ENCODE measurements at regions not wholly inside any gene's neighbourhood (a gene's known extent, or its start where the extent isn't known, plus 50 kb on each side); places are given as distances from the start of the nearest gene placed in this dataset.

- DNase-seq (ENCODE audit: low read depth), result no peak
These were observed 215.3 kb downstream of the RNF152 start for GRCh38 chr18:61677435-61677970.

GRCh38 chr18:61676773-61677434, 215.9 kb downstream of the RNF152 start:
- DNase-seq (ENCODE audit: low read depth), result no peak

- DNase-seq (ENCODE audit: low read depth), result peak; percentile 43
These were observed 223.5 kb downstream of the RNF152 start for GRCh38 chr18:61669320-61669719.

- no peak for DNase-seq (ENCODE audit: low read depth)
These were observed 225.8 kb downstream of the RNF152 start for GRCh38 chr18:61666876-61667590.

DNA sequence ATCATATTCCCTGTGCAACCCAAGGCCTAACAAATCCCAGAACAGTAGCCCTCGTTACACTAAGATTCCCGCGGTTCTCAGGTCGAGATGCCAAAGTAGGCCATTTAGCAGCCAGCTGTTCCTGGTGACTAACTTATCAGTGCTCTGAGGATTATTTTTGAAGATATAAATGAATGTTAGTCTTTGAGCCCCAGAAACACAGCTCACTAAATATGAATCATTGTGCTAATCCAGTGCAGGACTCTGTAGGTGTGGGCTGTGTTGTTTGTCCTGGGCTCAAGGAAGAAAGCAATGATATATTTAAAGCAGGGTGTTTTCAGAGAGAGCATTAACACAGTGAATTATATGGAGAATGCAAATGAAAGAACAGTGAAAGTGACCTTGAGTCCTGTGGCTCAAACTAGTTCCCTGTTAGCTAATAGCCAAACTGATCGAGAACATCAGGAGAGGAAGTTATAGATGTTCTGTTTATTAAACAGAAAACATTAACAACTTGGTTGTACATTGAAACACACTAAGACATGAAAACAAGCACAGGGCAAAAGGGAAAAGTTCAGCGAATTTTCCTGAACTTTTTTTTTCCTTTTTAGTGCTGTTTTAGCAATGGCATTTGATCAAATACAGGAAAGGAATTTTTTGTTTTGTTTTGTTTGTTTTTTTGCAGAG, 228.3 kb downstream of the RNF152 start:
- DNase-seq (ENCODE audit: low read depth), result peak; percentile 54

- no peak for DNase-seq (ENCODE audit: low read depth)
These were observed 230.1 kb downstream of the RNF152 start for GRCh38 chr18:61662726-61663125.

- peak; percentile 68 for DNase-seq (ENCODE audit: low read depth)
These were observed 234.4 kb downstream of the RNF152 start for GRCh38 chr18:61658431-61658830.

GRCh38 chr18:61657066-61657732, 235.6 kb downstream of the RNF152 start:
- no peak for DNase-seq (ENCODE audit: low read depth)

- no peak for DNase-seq (ENCODE audit: low read depth)
These were observed 237.2 kb downstream of the RNF152 start for GRCh38 chr18:61655630-61656029.

DNA sequence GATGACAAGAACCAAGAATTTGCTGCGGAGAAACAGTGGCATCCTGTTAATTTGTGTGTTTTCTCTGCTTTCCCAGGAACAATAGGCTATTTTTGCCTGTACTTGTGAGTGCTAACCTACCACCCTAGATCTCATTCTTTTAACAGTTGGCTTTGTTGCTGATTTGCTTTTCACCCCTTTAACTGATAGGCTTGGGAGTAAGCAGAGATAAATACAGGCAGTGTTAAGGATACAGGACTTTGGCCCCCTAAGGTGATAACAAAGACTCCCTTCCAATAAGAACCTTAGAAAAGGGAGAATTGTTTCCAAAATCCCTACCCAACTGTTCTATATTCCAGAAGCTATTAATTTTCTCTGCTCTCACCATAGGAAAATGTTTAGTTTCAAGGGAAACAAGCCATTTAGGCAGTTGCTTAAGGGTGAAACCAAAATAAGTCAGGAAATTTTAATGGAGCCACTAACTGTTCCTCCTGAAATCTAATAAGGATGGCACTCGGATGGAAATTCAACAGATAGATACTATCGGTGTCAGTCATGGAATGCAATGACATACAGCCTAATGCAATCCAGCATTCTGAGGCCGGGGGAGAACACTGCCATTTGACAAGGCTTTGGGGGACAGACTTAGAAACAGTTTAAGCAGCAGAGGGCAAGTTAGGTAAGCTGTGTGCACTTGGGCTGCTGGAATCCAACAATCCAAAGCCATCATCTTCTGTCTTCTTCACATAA, 238.8 kb downstream of the RNF152 start:
- DNase-seq (ENCODE audit: low read depth), result no peak

DNA sequence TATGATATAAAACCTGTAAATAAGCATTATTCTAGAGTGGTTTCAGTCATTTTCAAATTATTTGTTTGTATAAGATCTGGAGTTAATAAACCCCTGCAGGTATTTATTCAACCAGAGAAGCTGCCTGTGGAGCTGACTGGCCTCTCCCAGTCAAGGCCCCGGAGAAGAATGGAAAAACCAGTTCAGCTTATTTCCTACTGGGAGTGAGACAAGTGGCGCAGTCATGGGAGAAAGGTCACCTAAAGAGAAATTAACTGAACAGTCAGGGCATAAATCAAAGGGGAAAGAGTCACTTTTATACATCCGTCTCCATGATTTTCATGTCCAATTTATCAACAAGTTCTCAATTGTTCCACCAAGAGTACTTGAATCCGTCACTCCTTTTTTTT, 240.9 kb downstream of the RNF152 start:
- DNase-seq (ENCODE audit: low read depth), result no peak

DNA sequence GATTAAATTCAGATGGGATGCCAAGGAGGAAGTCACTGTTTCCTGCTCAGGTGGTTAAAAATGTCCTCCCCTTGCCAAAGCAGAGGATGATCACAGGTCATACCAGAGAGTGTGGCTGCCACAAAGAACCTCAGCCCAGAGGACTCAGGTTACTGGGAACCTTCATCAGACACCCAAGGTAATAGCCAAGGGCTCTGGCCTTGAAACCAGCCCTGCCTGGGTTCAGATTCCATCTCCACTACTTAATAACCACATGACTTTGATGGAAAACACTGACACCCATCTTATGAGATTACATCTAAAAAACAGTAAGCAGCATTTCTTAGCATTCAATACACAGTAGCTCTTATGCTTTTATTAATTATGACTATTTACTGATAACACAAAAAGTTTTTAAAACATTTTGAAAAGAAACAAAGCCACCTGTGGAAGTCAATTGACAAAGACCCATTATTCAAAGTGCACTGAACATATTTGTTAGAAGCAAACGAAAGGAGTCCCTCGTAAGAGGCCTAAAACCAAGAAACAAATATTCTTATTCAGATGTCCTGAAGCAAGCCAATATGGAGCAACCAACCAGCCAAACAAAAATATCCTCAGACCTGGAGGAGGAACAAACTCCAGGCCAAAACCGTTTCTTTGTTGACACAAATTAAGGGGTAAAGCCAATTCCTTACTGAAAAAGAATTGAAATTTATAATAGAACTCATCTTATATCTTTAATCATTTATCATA, 241.5 kb downstream of the RNF152 start:
- DNase-seq (ENCODE audit: low read depth), result no peak

- no peak for DNase-seq (ENCODE audit: low read depth)
These were observed 248.7 kb downstream of the RNF152 start for GRCh38 chr18:61643884-61644647.

DNA sequence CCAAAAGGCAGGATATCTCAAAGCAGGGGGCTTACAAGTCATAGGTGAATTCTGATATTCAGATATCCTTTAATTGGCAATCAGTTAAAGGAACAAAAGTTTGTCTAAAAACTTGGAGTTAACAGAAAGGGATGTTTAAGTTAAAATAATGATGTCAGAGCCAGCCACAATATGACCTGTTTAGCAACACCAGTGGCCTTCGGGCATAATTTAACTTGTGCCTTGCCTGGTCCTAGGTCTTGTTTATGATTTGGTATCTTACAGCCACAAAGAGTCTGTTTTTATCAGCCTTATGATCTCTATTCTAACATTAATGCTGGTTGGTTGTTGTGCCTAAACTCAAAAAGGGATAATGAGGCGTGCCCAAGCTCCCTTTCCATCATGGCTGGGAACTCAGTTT, 252.9 kb downstream of the RNF152 start:
- DNase-seq (ENCODE audit: low read depth), result no peak

DNA sequence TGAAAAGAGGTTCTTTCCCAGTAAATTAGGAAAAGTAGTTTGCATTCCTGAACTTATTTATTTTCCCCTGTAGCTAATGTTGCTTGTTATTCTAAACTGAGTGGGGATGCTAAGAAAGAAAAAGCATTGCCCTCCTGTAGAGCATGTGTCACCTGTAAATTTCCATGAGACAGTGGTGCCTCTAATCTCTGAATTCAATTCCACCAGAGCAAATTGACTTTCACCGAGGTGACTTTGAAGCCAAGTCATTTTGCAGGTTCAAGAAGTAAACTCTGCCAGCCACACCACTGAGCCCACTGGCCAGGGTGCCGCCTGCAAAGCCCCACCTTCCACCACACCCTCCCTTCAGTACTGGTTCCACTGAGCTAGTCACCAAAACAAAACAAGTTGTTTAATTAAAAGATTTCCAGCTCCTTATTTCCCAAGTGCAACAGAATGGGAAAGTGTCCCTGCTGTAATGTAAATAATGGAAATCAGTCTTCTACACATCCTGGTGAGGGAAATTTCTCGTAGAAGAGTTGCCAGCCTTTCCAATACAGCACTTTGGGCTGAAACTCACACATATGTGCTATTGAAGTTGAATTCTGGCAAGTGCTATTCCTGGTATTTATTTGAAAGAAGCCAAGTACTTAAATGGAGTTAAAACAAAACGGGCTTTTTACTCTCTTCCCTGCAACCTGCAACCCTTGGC, 254.8 kb downstream of the RNF152 start:
- DNase-seq (ENCODE audit: low read depth), result no peak

DNA sequence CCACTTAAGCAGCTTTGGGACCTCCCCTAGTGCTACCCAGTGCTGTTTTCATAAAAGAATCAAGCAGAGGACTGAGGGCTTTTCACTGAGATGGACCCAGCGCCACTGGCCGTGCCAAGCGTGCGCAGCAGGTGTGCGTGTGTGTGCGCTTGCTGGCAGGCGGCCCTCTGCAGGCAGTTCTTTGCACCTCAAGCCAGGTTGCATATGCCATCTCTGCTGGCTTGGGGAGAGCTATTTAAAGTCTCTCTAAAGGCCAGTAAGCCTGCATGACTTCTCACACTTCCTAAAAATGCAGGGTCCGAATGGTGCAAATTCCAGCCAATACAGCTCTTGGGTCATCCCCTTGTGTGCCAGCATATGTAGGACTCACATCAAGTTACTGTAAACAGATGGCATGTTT, 255.5 kb downstream of the RNF152 start:
- no peak for DNase-seq (ENCODE audit: low read depth)

DNA sequence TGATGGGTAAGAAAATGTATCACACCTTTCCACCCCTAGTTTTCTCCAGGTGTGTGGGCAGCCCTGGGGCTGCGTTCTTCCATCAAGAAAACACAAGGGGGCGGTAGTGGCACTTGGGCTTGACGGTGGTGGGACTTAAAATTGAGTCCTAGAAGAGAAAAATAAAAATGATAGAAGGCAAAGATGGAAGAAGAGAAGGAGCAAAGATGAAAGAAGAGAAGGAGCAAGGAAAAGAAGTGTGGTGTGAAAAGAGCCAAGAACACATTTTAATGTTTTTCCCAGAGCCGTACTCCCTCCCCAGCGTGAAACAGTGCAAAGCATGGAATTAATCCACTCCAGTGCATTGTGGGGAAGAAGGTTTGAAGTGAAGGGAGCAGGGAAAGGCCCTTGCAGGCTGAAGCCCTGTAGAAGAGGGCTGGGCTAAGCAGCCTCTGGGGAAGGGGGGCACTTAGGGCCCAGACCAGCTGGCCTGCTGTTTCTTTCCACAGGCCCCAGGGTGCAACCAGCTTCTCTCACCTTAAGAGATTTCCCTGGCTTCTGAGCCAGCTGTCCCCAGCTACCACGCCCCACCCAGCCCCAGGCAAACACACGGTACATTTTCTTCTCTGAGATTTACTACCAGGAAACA, 256.8 kb downstream of the RNF152 start:
- DNase-seq (ENCODE audit: low read depth), result peak; percentile 68

DNA sequence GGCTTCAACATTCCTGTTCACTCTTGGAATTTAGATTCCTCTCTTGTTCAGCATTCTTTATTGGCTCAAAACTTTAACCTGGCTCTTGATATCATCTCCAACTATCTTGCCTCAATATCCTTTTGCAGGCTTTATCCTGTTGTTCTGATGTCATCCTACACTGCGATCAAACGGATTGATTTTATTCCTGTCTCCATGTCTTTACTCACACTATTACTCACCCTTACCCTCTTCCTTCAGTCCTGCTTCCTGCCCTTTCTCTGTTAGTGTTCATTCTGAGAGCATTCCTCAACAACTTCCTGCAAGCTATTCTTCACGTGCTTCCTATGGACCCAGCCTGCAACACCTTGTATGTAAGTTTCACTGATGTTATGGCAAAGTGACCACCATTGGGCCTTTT, 264.7 kb downstream of the RNF152 start:
- no peak for DNase-seq (ENCODE audit: low read depth)
